Astrocyte (in vitro differentiated cells and primary cell): ENCODE measurements at regions not wholly inside any gene's neighbourhood (a gene's known extent, or its start where the extent isn't known, plus 50 kb on each side); places are given as distances from the start of the nearest gene placed in this dataset.

ENCODE experiments used
- DNase-seq: peaks from one replicate; pipeline ENCODE4 v3.0.0-alpha.2; 2010; ENCODE audit warnings: low read depth
- FAIRE-seq: peaks from 2 replicates; lab custom pipeline; 2011; peaks lifted over from hg19 to GRCh38; lab: Jason Lieb, UNC
- H2AFZ ChIP-seq: 2 replicates; pipeline ENCODE4 v1.6.0; 2012; ENCODE audit warnings: low read depth, low read length, inconsistent platforms
- H3K27ac ChIP-seq: 2 replicates; pipeline ENCODE4 v1.5.1; 2011; ENCODE audit warnings: low read depth, low read length, inconsistent platforms
- H3K27me3 ChIP-seq: 2 replicates; pipeline ENCODE4 v1.6.0; 2011; ENCODE audit warnings: low read length, inconsistent platforms; ENCODE audit not compliant: insufficient read depth
- H3K36me3 ChIP-seq: 2 replicates; pipeline ENCODE4 v1.5.1; 2011; ENCODE audit warnings: low read length, inconsistent platforms; ENCODE audit not compliant: insufficient read depth
- H3K4me1 ChIP-seq: 2 replicates; pipeline ENCODE4 v1.5.1; 2011; ENCODE audit warnings: low read length, inconsistent platforms; ENCODE audit not compliant: insufficient read depth
- H3K4me2 ChIP-seq: 2 replicates; pipeline ENCODE4 v1.6.0; 2012; ENCODE audit warnings: low read length, inconsistent platforms
- H3K4me3 ChIP-seq: 2 replicates; pipeline ENCODE4 v1.5.1; 2011; ENCODE audit warnings: low read depth, mild to moderate bottlenecking, low read length, inconsistent platforms; ENCODE audit not compliant: insufficient read depth
- H3K79me2 ChIP-seq: 2 replicates; pipeline ENCODE4 v1.6.0; 2012; ENCODE audit warnings: mild to moderate bottlenecking, low read length, inconsistent platforms; ENCODE audit not compliant: insufficient read depth
- H3K9ac ChIP-seq: 2 replicates; pipeline ENCODE4 v1.6.0; 2012; ENCODE audit warnings: mild to moderate bottlenecking, low read length, inconsistent platforms
- H3K9me3 ChIP-seq: 2 replicates; pipeline ENCODE4 v1.5.1; 2012; ENCODE audit warnings: low read depth, mild to moderate bottlenecking, low read length, inconsistent platforms; ENCODE audit not compliant: insufficient read depth
- H4K20me1 ChIP-seq: 2 replicates; pipeline ENCODE4 v1.6.0; 2012; ENCODE audit warnings: low read length, inconsistent platforms; ENCODE audit not compliant: insufficient read depth
- H3K27ac Mint-ChIP-seq: one replicate; pipeline ENCODE4 v1.8.0; 2021; ENCODE audit warnings: mild to moderate bottlenecking, mixed read lengths; ENCODE audit not compliant: unreplicated experiment
- H3K27me3 Mint-ChIP-seq: one replicate; pipeline ENCODE4 v1.8.0; 2021; ENCODE audit warnings: low read depth, mixed read lengths; ENCODE audit not compliant: unreplicated experiment
- H3K36me3 Mint-ChIP-seq: one replicate; pipeline ENCODE4 v1.8.0; 2021; ENCODE audit warnings: low read depth, mixed read lengths; ENCODE audit not compliant: unreplicated experiment
- H3K4me1 Mint-ChIP-seq: one replicate; pipeline ENCODE4 v1.8.0; 2021; ENCODE audit warnings: low read depth, mixed read lengths; ENCODE audit not compliant: unreplicated experiment
- H3K4me3 Mint-ChIP-seq: one replicate; pipeline ENCODE4 v1.8.0; 2021; ENCODE audit warnings: mild to moderate bottlenecking, moderate library complexity, mixed read lengths; ENCODE audit not compliant: unreplicated experiment
- H3K9me3 Mint-ChIP-seq: one replicate; pipeline ENCODE4 v1.8.0; 2021; ENCODE audit warnings: mild to moderate bottlenecking, mixed read lengths; ENCODE audit not compliant: unreplicated experiment
- EZH2 ChIP-seq: IDR thresholded peaks from 2 replicates; pipeline ENCODE4 v1.6.1; 2012; ENCODE audit warnings: mild to moderate bottlenecking, low read length, inconsistent platforms; ENCODE audit not compliant: insufficient read depth
- TF ChIP-seq, protein P1 (sequence below): IDR thresholded peaks from 2 replicates; pipeline ENCODE4 v1.5.1; 2011; ENCODE audit warnings: low read depth, mild to moderate bottlenecking, inconsistent platforms, low read length, moderate library complexity; ENCODE audit not compliant: insufficient read depth

GRCh38 chr22:48423481-48423911 is 1404.2 kb downstream of the BRD1 start:
- H3K27me3 ChIP-seq: no peaks in the 10 kb centered on the region
- no peak for TF ChIP-seq EZH2
- TF ChIP-seq, protein P1, sequence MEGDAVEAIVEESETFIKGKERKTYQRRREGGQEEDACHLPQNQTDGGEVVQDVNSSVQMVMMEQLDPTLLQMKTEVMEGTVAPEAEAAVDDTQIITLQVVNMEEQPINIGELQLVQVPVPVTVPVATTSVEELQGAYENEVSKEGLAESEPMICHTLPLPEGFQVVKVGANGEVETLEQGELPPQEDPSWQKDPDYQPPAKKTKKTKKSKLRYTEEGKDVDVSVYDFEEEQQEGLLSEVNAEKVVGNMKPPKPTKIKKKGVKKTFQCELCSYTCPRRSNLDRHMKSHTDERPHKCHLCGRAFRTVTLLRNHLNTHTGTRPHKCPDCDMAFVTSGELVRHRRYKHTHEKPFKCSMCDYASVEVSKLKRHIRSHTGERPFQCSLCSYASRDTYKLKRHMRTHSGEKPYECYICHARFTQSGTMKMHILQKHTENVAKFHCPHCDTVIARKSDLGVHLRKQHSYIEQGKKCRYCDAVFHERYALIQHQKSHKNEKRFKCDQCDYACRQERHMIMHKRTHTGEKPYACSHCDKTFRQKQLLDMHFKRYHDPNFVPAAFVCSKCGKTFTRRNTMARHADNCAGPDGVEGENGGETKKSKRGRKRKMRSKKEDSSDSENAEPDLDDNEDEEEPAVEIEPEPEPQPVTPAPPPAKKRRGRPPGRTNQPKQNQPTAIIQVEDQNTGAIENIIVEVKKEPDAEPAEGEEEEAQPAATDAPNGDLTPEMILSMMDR: no peak
- H3K4me1 Mint-ChIP-seq: peaks cover 13% of the 10 kb centered on the region
- peak; percentile 48 for DNase-seq
- no peak for FAIRE-seq
- H3K36me3 ChIP-seq: no peaks in the 10 kb centered on the region
- H3K9ac ChIP-seq: no peak overlapping the region
- H3K4me3 ChIP-seq: no peak overlapping the region
- H3K4me3 Mint-ChIP-seq: no peak overlapping the region
- H3K4me2 ChIP-seq: peak overlapping the region; percentile 60
- peak overlapping the region; percentile 77 for H2AFZ ChIP-seq
- H3K79me2 ChIP-seq: no peaks in the 10 kb centered on the region
- H4K20me1 ChIP-seq: no peaks in the 10 kb centered on the region
- H3K36me3 Mint-ChIP-seq: no peaks in the 10 kb centered on the region
- no peaks in the 10 kb centered on the region for H3K9me3 ChIP-seq
- peaks cover 15% of the 10 kb centered on the region for H3K4me1 ChIP-seq
- peaks cover 15% of the 10 kb centered on the region for H3K27me3 Mint-ChIP-seq
- no peaks in the 10 kb centered on the region for H3K9me3 Mint-ChIP-seq
- no peak overlapping the region for H3K27ac Mint-ChIP-seq
- no peak overlapping the region for H3K27ac ChIP-seq

DNA sequence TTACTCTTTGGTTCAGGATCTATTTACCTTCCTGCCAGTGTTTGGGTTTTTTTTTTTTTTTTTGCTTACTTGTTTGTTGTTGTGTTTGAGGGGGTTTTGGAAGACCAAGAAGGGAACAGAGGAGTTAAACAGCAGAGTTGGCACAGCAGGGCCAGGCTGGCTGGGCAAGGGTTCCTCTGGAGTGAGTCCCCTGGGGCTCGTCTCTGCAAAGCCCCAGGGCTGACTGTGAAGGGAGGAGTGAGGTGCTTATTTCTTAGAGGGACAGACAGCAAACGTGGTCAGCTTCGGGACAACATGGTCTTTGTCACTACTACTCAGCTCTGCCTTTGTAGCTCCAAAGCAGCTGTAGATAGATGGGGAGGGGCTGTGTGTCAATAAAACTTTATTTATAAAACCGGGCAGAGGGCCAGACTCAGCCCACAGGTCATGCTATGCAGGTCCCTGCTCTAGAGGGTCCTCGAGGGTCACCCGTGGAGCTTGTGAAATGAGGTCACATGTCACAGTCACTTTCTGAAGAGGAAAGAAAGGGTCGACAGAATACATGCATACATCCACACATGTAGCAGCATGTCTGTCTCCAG is 1404.7 kb downstream of the BRD1 start:
- Mint-ChIP-seq H3K9me3 (no peaks in the 10 kb centered on the region), H3K27me3 (peaks cover 15% of the 10 kb centered on the region), H3K4me3 (no peak overlapping the region), H3K36me3 (no peaks in the 10 kb centered on the region), H3K4me1 (peaks cover 10% of the 10 kb centered on the region), H3K27ac (no peak overlapping the region)
- H3K27ac ChIP-seq: no peak overlapping the region
- FAIRE-seq (no peak), DNase-seq (no peak)
- TF ChIP-seq EZH2: no peak
- TF ChIP-seq, protein P1: no peak
- no peak overlapping the region for H3K9ac ChIP-seq
- peaks cover 15% of the 10 kb centered on the region for H3K4me1 ChIP-seq
- no peaks in the 10 kb centered on the region for H3K79me2 ChIP-seq
- H3K27me3 ChIP-seq: no peaks in the 10 kb centered on the region
- no peak overlapping the region for H3K4me3 ChIP-seq
- peak overlapping the region; percentile 60 for H3K4me2 ChIP-seq
- peak overlapping the region; percentile 77 for H2AFZ ChIP-seq
- H3K9me3 ChIP-seq: no peaks in the 10 kb centered on the region
- H4K20me1 ChIP-seq: no peaks in the 10 kb centered on the region
- no peaks in the 10 kb centered on the region for H3K36me3 ChIP-seq

DNA sequence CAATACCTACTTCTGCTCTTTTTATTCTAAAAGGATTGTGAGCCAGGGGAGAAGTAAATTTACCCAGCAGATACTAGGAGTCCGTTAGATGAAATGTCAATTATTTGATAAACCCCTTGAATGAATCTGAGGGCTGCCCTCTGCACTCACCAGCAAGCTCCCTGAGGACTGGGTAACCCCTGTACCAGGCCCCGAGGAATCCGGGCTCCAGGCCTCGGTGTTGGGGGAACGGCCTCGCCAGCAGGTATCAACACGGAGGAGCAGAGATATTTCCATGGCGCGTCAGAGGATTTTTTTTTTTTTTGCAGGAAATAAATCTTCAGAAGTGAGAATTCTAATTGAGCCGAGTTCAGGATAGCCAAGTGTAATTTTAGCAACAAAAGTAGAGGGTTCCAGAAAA is 1408.8 kb downstream of the BRD1 start:
- no peak overlapping the region for H2AFZ ChIP-seq
- H3K9me3 ChIP-seq: no peaks in the 10 kb centered on the region
- peaks cover 17% of the 10 kb centered on the region for H3K27me3 Mint-ChIP-seq
- peak overlapping the region; percentile 18 for H3K27ac Mint-ChIP-seq
- DNase-seq: no peak
- peaks cover 10% of the 10 kb centered on the region for H3K4me1 ChIP-seq
- H3K4me3 Mint-ChIP-seq: no peak overlapping the region
- no peak overlapping the region for H3K9ac ChIP-seq
- H3K36me3 Mint-ChIP-seq: no peaks in the 10 kb centered on the region
- TF ChIP-seq, protein P1: no peak
- TF ChIP-seq EZH2: no peak
- no peak overlapping the region for H3K27ac ChIP-seq
- H3K9me3 Mint-ChIP-seq: no peaks in the 10 kb centered on the region
- FAIRE-seq: no peak
- H3K27me3 ChIP-seq: no peaks in the 10 kb centered on the region
- H3K79me2 ChIP-seq: no peaks in the 10 kb centered on the region
- no peak overlapping the region for H3K4me3 ChIP-seq
- H4K20me1 ChIP-seq: no peaks in the 10 kb centered on the region
- no peak overlapping the region for H3K4me2 ChIP-seq
- H3K36me3 ChIP-seq: no peaks in the 10 kb centered on the region
- peaks cover 5% of the 10 kb centered on the region for H3K4me1 Mint-ChIP-seq
